ENCODE measurements at regions not wholly inside any gene's neighbourhood (a gene's known extent, or its start where the extent isn't known, plus 50 kb on each side); places are given as distances from the start of the nearest gene placed in this dataset.
A peak's percentile ranks its signal among the peaks of the same experiment; 100 is the strongest.

DNA sequence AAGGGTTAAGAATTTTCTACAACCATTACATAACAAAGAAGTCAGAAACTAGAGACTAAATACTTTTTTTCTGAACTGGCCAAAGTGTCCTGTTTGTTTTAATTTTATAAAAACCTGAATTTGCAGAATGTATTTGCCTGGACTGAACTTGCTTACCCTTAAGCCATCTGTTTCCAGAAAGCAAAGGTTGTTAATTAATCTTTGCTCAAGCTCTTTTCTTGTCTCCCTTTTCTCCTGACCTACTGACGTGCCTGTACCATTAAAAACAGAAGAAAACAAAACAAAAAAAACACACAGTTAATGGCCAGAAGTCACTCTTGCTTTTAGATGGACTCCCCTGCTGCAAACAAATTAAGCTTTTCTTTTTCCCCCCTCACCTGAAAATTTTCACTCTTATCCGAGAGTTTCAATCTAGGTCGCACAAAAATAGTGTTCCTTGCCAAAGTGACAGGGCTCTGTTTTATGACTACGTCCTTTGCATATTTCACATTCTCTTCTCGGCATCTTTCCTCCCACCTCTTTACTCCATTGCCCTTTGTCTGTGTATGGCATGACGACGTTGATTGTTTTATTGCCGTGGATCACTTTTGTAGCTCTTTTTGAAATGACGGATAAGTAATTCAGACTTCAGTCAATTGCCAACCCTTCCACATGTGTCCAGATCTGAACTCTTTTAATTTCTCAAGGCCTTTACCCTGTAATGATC lies 333.8 kb upstream of the GRIN3A start:
- no peak overlapping the region for H3K4me3 Mint-ChIP-seq
- no peaks in the 10 kb centered on the region for H3K4me1 Mint-ChIP-seq
- ChIA-PET POLR2A (no interaction called here), CTCF (no interaction called here)
- intact Hi-C loops (cut with micrococcal nuclease): no loop called here
- H3K4me3 ChIP-seq (ENCODE audit: low read length): no peak overlapping the region
- peaks cover 0 to 25% (median 4%) of the 10 kb centered on the region in 11 donors for H3K9me3 Mint-ChIP-seq
- H3K27me3 ChIP-seq (ENCODE audit: control insufficient read depth in 2 of 2, insufficient read depth in 2 of 2, low read length in 2 of 2): no peaks in the 10 kb centered on the region
- no peaks in the 10 kb centered on the region for H3K9me3 ChIP-seq (ENCODE audit: control insufficient read depth in 2 of 3, low read length in 3 of 3)
- no peaks in the 10 kb centered on the region for H3K36me3 ChIP-seq (ENCODE audit: control insufficient read depth in 2 of 3, insufficient read depth in 3 of 3, low read length in 3 of 3)
- H3K36me3 Mint-ChIP-seq: no peaks in the 10 kb centered on the region
- ATAC-seq (no peak), DNase-seq (no peak)
- H3K27ac Mint-ChIP-seq: no peak overlapping the region
- H3K27me3 Mint-ChIP-seq: no peaks in the 10 kb centered on the region
- no peak overlapping the region for H3K27ac ChIP-seq (ENCODE audit: low read depth, low read length)
- no peaks in the 10 kb centered on the region for H3K4me1 ChIP-seq (ENCODE audit: control insufficient read depth in 2 of 2, insufficient read depth in 2 of 2, low read length in 2 of 2)

DNA sequence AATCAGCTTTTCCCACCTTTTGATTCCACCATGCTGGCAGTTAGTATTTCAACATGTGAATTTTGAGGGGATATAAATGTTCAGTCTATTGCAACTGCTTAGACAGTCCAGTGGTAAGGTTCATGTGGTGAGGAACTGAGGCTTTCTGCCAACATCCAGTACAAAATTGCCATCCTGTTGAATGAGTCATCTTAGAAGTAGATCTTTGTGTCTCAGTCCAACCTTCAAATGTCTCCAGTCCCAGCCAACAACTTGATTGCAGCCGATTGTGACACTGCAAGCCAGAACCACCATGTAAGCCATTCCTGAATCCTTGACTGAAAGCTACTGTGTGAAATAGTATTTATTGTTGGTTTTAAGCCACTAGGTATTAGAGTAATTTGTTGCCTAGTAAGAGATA lies 331.5 kb upstream of the GRIN3A start:
- CTCF ChIA-PET: no interaction called here
- H3K4me3 ChIP-seq (ENCODE audit: low read length): no peak overlapping the region
- H3K36me3 Mint-ChIP-seq: no peaks in the 10 kb centered on the region

DNA sequence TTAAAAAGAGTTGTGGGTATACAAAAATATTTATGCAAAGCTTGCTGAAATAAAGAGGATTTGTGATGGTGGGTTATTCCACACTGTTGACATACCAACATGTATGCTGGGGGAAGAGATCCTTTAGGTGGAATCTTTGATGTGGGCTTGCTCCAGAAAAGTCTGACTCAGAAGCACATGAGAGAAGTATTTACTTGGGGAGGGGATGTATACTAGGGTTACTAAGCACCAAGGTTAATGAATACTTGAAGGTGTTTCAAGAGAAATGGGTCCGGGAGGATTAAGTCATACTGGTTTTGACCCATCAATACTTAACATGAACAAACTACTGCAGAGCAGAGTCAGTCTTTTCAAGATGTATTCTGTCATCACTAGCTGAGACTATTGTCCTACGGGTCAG lies 316.4 kb upstream of the GRIN3A start:
- H3K9me3 Mint-ChIP-seq: peaks cover 0 to 6% (median 0%) of the 10 kb centered on the region in 11 donors
- DNase-seq: no peak
- Histone ChIP-seq H3K27ac (ENCODE audit: low read depth, low read length) (no peak overlapping the region), H3K4me1 (ENCODE audit: control insufficient read depth in 2 of 2, insufficient read depth in 2 of 2, low read length in 2 of 2) (no peaks in the 10 kb centered on the region), H3K27me3 (ENCODE audit: control insufficient read depth in 2 of 2, insufficient read depth in 2 of 2, low read length in 2 of 2) (no peaks in the 10 kb centered on the region), H3K36me3 (ENCODE audit: control insufficient read depth in 2 of 3, insufficient read depth in 3 of 3, low read length in 3 of 3) (no peaks in the 10 kb centered on the region), H3K9me3 (ENCODE audit: control insufficient read depth in 2 of 3, low read length in 3 of 3) (no peaks in the 10 kb centered on the region), H3K4me3 (ENCODE audit: low read length) (no peak overlapping the region)
- H3K4me3 Mint-ChIP-seq: no peak overlapping the region
- intact Hi-C loops (cut with micrococcal nuclease): no loop called here
- ChIA-PET POLR2A (no interaction called here), CTCF (no interaction called here)
- H3K4me1 Mint-ChIP-seq: no peaks in the 10 kb centered on the region
- no peaks in the 10 kb centered on the region for H3K27me3 Mint-ChIP-seq
- H3K36me3 Mint-ChIP-seq: no peaks in the 10 kb centered on the region
- ATAC-seq: no peak
- no peak overlapping the region for H3K27ac Mint-ChIP-seq

More for the DNA sequence above, 331.5 kb upstream of the GRIN3A start:
- Histone ChIP-seq H3K36me3 (ENCODE audit: control insufficient read depth in 2 of 3, insufficient read depth in 3 of 3, low read length in 3 of 3) (no peaks in the 10 kb centered on the region), H3K4me1 (ENCODE audit: control insufficient read depth in 2 of 2, insufficient read depth in 2 of 2, low read length in 2 of 2) (no peaks in the 10 kb centered on the region), H3K9me3 (ENCODE audit: control insufficient read depth in 2 of 3, low read length in 3 of 3) (no peaks in the 10 kb centered on the region), H3K27me3 (ENCODE audit: control insufficient read depth in 2 of 2, insufficient read depth in 2 of 2, low read length in 2 of 2) (no peaks in the 10 kb centered on the region), H3K27ac (ENCODE audit: low read depth, low read length) (no peak overlapping the region)
- Mint-ChIP-seq H3K27ac (no peak overlapping the region), H3K4me1 (no peaks in the 10 kb centered on the region), H3K9me3 (peaks cover 2 to 25% (median 6%) of the 10 kb centered on the region in 11 donors), H3K4me3 (no peak overlapping the region), H3K27me3 (no peaks in the 10 kb centered on the region)
- POLR2A ChIA-PET: no interaction called here
- DNase-seq (no peak), ATAC-seq (no peak)
- intact Hi-C loops (cut with micrococcal nuclease): no loop called here

DNA sequence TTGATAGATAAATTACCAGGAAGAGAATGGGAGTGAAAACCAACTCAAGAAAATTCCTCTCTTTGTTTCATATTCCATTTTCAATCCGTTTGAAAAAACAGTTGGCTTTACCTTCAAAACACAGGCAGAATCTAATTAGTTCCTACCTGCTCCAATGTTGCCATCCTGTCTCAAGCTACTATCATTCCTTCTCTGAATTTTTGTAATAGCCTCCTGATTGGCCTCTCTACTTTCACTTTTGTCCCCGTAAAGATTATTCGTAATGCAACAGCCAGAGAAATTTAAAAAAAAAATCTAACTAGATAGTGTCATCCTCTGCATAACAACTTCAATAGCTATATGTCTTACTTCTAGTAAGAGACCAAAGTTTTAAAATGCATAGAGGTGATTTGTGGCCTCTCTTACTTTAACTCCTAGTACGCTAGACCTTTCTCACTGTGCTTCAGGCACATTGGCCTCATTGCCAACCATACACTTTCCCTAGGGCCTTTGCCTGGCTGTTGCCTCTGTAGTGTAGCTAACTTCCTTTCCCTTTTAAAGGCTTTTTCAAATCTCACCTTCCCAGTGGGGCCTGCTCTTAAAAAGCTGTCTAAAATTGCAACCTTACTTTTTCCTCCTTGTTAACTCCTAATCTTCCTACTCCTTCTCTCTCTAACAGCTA lies 311.3 kb upstream of the GRIN3A start:
- ATAC-seq (no peak), DNase-seq (no peak)
- peak overlapping the region; percentile 49 for H3K27ac ChIP-seq (ENCODE audit: low read depth, low read length)
- H3K27me3 Mint-ChIP-seq: no peaks in the 10 kb centered on the region
- ChIA-PET CTCF (no interaction called here), POLR2A (no interaction called here)
- no peaks in the 10 kb centered on the region for H3K4me1 Mint-ChIP-seq
- H3K4me3 ChIP-seq (ENCODE audit: low read length): no peak overlapping the region
- no peaks in the 10 kb centered on the region for H3K27me3 ChIP-seq (ENCODE audit: control insufficient read depth in 2 of 2, insufficient read depth in 2 of 2, low read length in 2 of 2)
- intact Hi-C loops (cut with micrococcal nuclease): no loop called here
- no peaks in the 10 kb centered on the region for H3K4me1 ChIP-seq (ENCODE audit: control insufficient read depth in 2 of 2, insufficient read depth in 2 of 2, low read length in 2 of 2)
- peak overlapping the region in 2 of 9 donors; percentile 62 to 87 for H3K27ac Mint-ChIP-seq
- H3K9me3 ChIP-seq (ENCODE audit: control insufficient read depth in 2 of 3, low read length in 3 of 3): no peaks in the 10 kb centered on the region
- H3K4me3 Mint-ChIP-seq: peak overlapping the region in 7 of 10 donors; percentile 1 to 58 (median 19)
- H3K36me3 Mint-ChIP-seq: no peaks in the 10 kb centered on the region
- H3K36me3 ChIP-seq (ENCODE audit: control insufficient read depth in 2 of 3, insufficient read depth in 3 of 3, low read length in 3 of 3): no peaks in the 10 kb centered on the region
- H3K9me3 Mint-ChIP-seq: peaks cover 0 to 13% (median 0%) of the 10 kb centered on the region in 11 donors

DNA sequence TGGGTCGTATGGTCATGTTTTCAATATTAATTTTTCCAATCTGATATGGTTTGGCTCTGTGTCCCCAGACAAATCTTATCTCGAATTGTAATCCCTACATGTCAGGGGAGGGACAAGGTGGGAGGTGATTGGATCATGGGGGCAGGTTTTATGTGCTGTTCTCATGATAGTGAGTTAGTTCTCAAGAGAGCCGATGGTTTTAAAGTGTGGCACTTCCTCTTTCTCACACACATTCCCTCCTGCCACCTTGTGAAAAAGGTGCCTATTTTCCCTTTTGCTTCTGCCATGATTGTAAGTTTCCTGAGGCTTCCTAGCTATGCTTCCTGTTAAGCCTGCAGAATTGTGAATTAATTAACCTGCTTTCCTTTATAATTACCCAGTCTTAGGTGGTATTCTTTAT lies 309.1 kb upstream of the GRIN3A start:
- no peaks in the 10 kb centered on the region for H3K27me3 Mint-ChIP-seq
- Histone ChIP-seq H3K36me3 (ENCODE audit: control insufficient read depth in 2 of 3, insufficient read depth in 3 of 3, low read length in 3 of 3) (no peaks in the 10 kb centered on the region), H3K27me3 (ENCODE audit: control insufficient read depth in 2 of 2, insufficient read depth in 2 of 2, low read length in 2 of 2) (no peaks in the 10 kb centered on the region), H3K4me1 (ENCODE audit: control insufficient read depth in 2 of 2, insufficient read depth in 2 of 2, low read length in 2 of 2) (no peaks in the 10 kb centered on the region), H3K4me3 (ENCODE audit: low read length) (no peak overlapping the region), H3K9me3 (ENCODE audit: control insufficient read depth in 2 of 3, low read length in 3 of 3) (no peaks in the 10 kb centered on the region), H3K27ac (ENCODE audit: low read depth, low read length) (no peak overlapping the region)
- ATAC-seq (no peak), DNase-seq (no peak)
- no peaks in the 10 kb centered on the region for H3K4me1 Mint-ChIP-seq
- CTCF ChIA-PET: no interaction called here
- peaks cover 0 to 14% (median 3%) of the 10 kb centered on the region in 11 donors for H3K9me3 Mint-ChIP-seq
- no peaks in the 10 kb centered on the region for H3K36me3 Mint-ChIP-seq
- POLR2A ChIA-PET: no interaction called here
- intact Hi-C loops (cut with micrococcal nuclease): no loop called here
- peak overlapping the region in 1 of 9 donors; percentile 87 for H3K27ac Mint-ChIP-seq
- H3K4me3 Mint-ChIP-seq: no peak overlapping the region

DNA sequence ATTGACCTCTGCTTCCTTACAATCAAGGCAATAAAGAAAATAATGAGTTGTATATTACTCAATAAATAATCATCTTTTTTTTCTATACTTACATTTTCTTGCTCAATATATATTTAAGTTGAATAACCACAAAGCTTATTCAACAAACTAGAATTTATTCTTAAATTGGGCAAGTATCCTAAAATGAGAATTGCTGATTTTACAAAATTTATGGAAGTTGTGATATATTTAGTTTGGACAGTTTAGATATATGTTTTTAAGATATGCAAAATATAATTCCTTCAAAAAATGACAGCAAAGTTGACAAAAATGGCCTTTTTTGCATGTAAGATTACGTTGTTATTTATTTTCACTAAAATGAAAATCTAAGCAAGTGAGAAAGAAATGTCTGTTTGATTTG lies 305.7 kb upstream of the GRIN3A start:
- H3K4me3 Mint-ChIP-seq: no peak overlapping the region
- Histone ChIP-seq H3K4me1 (ENCODE audit: control insufficient read depth in 2 of 2, insufficient read depth in 2 of 2, low read length in 2 of 2) (no peaks in the 10 kb centered on the region), H3K36me3 (ENCODE audit: control insufficient read depth in 2 of 3, insufficient read depth in 3 of 3, low read length in 3 of 3) (no peaks in the 10 kb centered on the region), H3K9me3 (ENCODE audit: control insufficient read depth in 2 of 3, low read length in 3 of 3) (no peaks in the 10 kb centered on the region), H3K4me3 (ENCODE audit: low read length) (no peak overlapping the region), H3K27ac (ENCODE audit: low read depth, low read length) (no peak overlapping the region), H3K27me3 (ENCODE audit: control insufficient read depth in 2 of 2, insufficient read depth in 2 of 2, low read length in 2 of 2) (no peaks in the 10 kb centered on the region)
- intact Hi-C loops (cut with micrococcal nuclease): no loop called here
- no peaks in the 10 kb centered on the region for H3K4me1 Mint-ChIP-seq
- ChIA-PET POLR2A (no interaction called here), CTCF (no interaction called here)
- ATAC-seq: no peak
- H3K36me3 Mint-ChIP-seq: no peaks in the 10 kb centered on the region
- DNase-seq: no peak
- peaks cover 0 to 14% (median 3%) of the 10 kb centered on the region in 11 donors for H3K9me3 Mint-ChIP-seq
- H3K27ac Mint-ChIP-seq: no peak overlapping the region
- H3K27me3 Mint-ChIP-seq: no peaks in the 10 kb centered on the region

DNA sequence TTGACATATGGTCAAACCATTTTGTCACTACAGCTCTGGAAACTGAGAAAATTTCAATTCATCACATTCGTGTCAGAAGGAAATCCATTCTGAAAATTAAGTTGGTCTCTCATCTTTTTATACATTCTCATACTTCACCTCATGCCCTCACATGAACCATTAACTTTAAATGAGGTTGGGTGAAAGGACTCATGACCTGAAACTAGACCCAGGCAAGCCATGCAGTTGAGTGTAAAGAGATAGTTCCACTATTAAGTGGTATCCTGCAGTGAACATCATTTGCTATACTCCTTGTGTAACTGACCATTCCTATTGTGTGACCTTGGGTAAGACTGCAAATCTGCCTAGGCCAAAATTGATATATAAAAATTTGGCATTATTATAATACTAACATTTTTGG lies 299.6 kb upstream of the GRIN3A start:
- intact Hi-C loops (cut with micrococcal nuclease): no loop called here
- CTCF ChIA-PET: no interaction called here

More for the DNA sequence above, 299.6 kb upstream of the GRIN3A start:
- ATAC-seq (no peak), DNase-seq (no peak)
- H3K9me3 Mint-ChIP-seq: peaks cover 0 to 9% (median 2%) of the 10 kb centered on the region in 11 donors
- H3K4me3 Mint-ChIP-seq: no peak overlapping the region
- H3K36me3 Mint-ChIP-seq: no peaks in the 10 kb centered on the region
- H3K9me3 ChIP-seq (ENCODE audit: control insufficient read depth in 2 of 3, low read length in 3 of 3): no peaks in the 10 kb centered on the region
- H3K4me1 Mint-ChIP-seq: peaks cover 0 to 2% (median 0%) of the 10 kb centered on the region in 7 donors
- no peaks in the 10 kb centered on the region for H3K36me3 ChIP-seq (ENCODE audit: control insufficient read depth in 2 of 3, insufficient read depth in 3 of 3, low read length in 3 of 3)
- POLR2A ChIA-PET: no interaction called here
- H3K4me1 ChIP-seq (ENCODE audit: control insufficient read depth in 2 of 2, insufficient read depth in 2 of 2, low read length in 2 of 2): no peaks in the 10 kb centered on the region
- no peak overlapping the region for H3K27ac ChIP-seq (ENCODE audit: low read depth, low read length)
- H3K4me3 ChIP-seq (ENCODE audit: low read length): no peak overlapping the region
- no peaks in the 10 kb centered on the region for H3K27me3 Mint-ChIP-seq
- no peak overlapping the region for H3K27ac Mint-ChIP-seq
- no peaks in the 10 kb centered on the region for H3K27me3 ChIP-seq (ENCODE audit: control insufficient read depth in 2 of 2, insufficient read depth in 2 of 2, low read length in 2 of 2)
